Osteocyte (in vitro differentiated cells): ENCODE measurements at regions not wholly inside any gene's neighbourhood (a gene's known extent, or its start where the extent isn't known, plus 50 kb on each side); places are given as distances from the start of the nearest gene placed in this dataset.

Experiments
- DNase-seq: peaks from one replicate; pipeline ENCODE4 v3.0.0; 2021; ENCODE audit warnings: mixed read lengths; ENCODE audit not compliant: unreplicated experiment; ENCODE audit errors: extremely low spot score
- H3K27ac Mint-ChIP-seq: one replicate; pipeline ENCODE4 v1.8.0; 2021; ENCODE audit warnings: mild to moderate bottlenecking, mixed read lengths; ENCODE audit not compliant: unreplicated experiment
- H3K27me3 Mint-ChIP-seq: one replicate; pipeline ENCODE4 v1.8.0; 2021; ENCODE audit warnings: mixed read lengths; ENCODE audit not compliant: unreplicated experiment
- H3K36me3 Mint-ChIP-seq: one replicate; pipeline ENCODE4 v1.8.0; 2021; ENCODE audit warnings: mixed read lengths; ENCODE audit not compliant: unreplicated experiment
- H3K4me1 Mint-ChIP-seq: one replicate; pipeline ENCODE4 v1.8.0; 2021; ENCODE audit warnings: mixed read lengths; ENCODE audit not compliant: unreplicated experiment
- H3K4me3 Mint-ChIP-seq: one replicate; pipeline ENCODE4 v1.8.0; 2021; ENCODE audit warnings: mild to moderate bottlenecking, moderate library complexity, mixed read lengths; ENCODE audit not compliant: unreplicated experiment
- H3K9me3 Mint-ChIP-seq: one replicate; pipeline ENCODE4 v1.8.0; 2021; ENCODE audit warnings: mixed read lengths; ENCODE audit not compliant: unreplicated experiment
- TF ChIP-seq, protein P1 (sequence below): fragments of 200-600 bp; sonication (generic); IDR thresholded peaks from 2 replicates; pipeline ENCODE4 v1.5.0; 2021; ENCODE audit warnings: antibody characterized with exemption, mild to moderate bottlenecking, moderate library complexity

GRCh38 chr19:28221736-28222135 is 991.2 kb downstream of the UQCRFS1 start:
- Mint-ChIP-seq H3K4me3 (no peak overlapping the region), H3K9me3 (peaks cover 26% of the 10 kb centered on the region), H3K27me3 (no peaks in the 10 kb centered on the region), H3K4me1 (no peaks in the 10 kb centered on the region), H3K36me3 (no peaks in the 10 kb centered on the region), H3K27ac (no peak overlapping the region)
- no peak for DNase-seq
- TF ChIP-seq, protein P1, sequence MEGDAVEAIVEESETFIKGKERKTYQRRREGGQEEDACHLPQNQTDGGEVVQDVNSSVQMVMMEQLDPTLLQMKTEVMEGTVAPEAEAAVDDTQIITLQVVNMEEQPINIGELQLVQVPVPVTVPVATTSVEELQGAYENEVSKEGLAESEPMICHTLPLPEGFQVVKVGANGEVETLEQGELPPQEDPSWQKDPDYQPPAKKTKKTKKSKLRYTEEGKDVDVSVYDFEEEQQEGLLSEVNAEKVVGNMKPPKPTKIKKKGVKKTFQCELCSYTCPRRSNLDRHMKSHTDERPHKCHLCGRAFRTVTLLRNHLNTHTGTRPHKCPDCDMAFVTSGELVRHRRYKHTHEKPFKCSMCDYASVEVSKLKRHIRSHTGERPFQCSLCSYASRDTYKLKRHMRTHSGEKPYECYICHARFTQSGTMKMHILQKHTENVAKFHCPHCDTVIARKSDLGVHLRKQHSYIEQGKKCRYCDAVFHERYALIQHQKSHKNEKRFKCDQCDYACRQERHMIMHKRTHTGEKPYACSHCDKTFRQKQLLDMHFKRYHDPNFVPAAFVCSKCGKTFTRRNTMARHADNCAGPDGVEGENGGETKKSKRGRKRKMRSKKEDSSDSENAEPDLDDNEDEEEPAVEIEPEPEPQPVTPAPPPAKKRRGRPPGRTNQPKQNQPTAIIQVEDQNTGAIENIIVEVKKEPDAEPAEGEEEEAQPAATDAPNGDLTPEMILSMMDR, result no peak

- no peak for DNase-seq
- TF ChIP-seq, protein P1, result no peak
- Mint-ChIP-seq H3K4me1 (no peaks in the 10 kb centered on the region), H3K36me3 (no peaks in the 10 kb centered on the region), H3K4me3 (no peak overlapping the region), H3K9me3 (peaks cover 26% of the 10 kb centered on the region), H3K27me3 (no peaks in the 10 kb centered on the region), H3K27ac (no peak overlapping the region)
These were observed 994.2 kb downstream of the UQCRFS1 start for GRCh38 chr19:28218728-28219127.

GRCh38 chr19:28217022-28217421 is 995.9 kb downstream of the UQCRFS1 start:
- H3K27me3 Mint-ChIP-seq, result no peaks in the 10 kb centered on the region
- no peaks in the 10 kb centered on the region for H3K36me3 Mint-ChIP-seq
- no peak overlapping the region for H3K4me3 Mint-ChIP-seq
- H3K4me1 Mint-ChIP-seq, result no peaks in the 10 kb centered on the region
- peaks cover 24% of the 10 kb centered on the region for H3K9me3 Mint-ChIP-seq
- TF ChIP-seq, protein P1, result no peak
- H3K27ac Mint-ChIP-seq, result no peak overlapping the region
- no peak for DNase-seq

GRCh38 chr19:28213470-28214082 is 999.4 kb downstream of the UQCRFS1 start:
- H3K9me3 Mint-ChIP-seq, result peaks cover 16% of the 10 kb centered on the region
- TF ChIP-seq, protein P1, result no peak
- no peak for DNase-seq
- H3K27ac Mint-ChIP-seq, result no peak overlapping the region
- H3K36me3 Mint-ChIP-seq, result no peaks in the 10 kb centered on the region
- H3K4me1 Mint-ChIP-seq, result no peaks in the 10 kb centered on the region
- H3K27me3 Mint-ChIP-seq, result no peaks in the 10 kb centered on the region
- no peak overlapping the region for H3K4me3 Mint-ChIP-seq

DNA sequence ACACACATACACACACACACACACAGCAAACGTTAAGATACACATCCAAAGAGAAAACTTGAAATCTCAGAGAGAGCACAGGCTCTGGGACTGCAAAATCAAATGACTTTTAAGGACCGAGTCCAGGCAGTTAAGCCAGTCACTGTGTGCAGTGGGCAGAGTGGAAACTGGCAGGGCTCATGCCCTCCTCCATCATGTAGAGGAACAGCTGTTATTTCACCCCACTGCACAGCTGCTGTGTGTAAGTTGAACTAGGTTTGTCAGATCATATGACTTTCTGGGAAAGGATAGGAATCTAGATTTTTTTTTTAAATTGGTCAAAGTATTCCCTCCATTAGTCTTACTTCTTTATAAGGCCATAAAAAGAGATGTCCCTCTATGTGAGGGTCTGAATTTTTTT is 1002.1 kb downstream of the UQCRFS1 start:
- no peak overlapping the region for H3K27ac Mint-ChIP-seq
- no peak for DNase-seq
- no peaks in the 10 kb centered on the region for H3K36me3 Mint-ChIP-seq
- peaks cover 27% of the 10 kb centered on the region for H3K9me3 Mint-ChIP-seq
- TF ChIP-seq, protein P1, result no peak
- no peak overlapping the region for H3K4me3 Mint-ChIP-seq
- H3K4me1 Mint-ChIP-seq, result no peaks in the 10 kb centered on the region
- no peaks in the 10 kb centered on the region for H3K27me3 Mint-ChIP-seq
